HK-2 (cell line): ENCODE measurements at regions not wholly inside any gene's neighbourhood (a gene's known extent, or its start where the extent isn't known, plus 50 kb on each side); places are given as distances from the start of the nearest gene placed in this dataset.
"Not testable (repeated sequence)": the region's sequence is repeated elsewhere in the genome, so short reads cannot be mapped to it uniquely, and the experiment has no call there.

Source experiments
- DNase-seq: peaks from one replicate; pipeline ENCODE4 v3.0.0-alpha.2; 2018; ENCODE audit not compliant: unreplicated experiment

GRCh38 chr4:4032364-4032763 is 194.4 kb downstream of the OTOP1 start:
- not testable (repeated sequence) for DNase-seq

- DNase-seq = not testable (repeated sequence)
Measured at GRCh38 chr4:4032801-4033605, 193.7 kb downstream of the OTOP1 start.

DNA sequence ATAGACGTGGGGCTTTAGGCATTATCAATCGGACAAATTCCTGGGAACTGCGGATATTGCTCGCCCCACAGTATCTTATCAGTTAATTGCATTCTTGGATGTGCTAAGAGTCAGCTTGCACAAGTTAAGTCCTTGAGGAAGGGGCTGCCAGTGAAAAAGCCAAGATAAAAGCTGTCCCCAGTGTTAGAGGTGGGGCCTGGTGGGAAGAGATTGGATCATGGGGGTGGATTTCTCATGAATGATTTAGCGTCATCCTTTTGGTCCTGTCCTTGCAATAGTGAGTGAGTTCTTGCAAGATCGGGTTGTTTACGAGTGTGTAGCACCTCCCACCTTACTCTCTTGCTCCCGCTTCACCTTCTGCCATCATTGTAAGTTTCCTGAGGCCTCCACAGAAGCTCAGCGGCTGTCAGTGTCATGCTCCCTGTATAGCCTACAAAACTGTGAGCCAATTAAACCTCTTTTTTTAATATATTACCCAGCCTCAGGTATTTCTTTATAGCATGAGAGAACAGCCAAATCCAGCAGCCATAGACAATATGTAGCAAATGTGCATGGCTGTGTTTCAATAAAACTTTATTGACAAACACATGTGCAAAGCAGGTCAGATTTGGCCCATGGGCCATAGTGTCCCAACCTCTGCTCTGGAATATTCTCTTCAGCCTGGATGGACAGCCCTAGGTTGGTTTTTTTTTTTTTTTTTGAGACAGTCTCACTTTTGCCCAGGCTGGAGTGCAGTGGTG is 189.2 kb downstream of the OTOP1 start:
- DNase-seq = not testable (repeated sequence)

DNA sequence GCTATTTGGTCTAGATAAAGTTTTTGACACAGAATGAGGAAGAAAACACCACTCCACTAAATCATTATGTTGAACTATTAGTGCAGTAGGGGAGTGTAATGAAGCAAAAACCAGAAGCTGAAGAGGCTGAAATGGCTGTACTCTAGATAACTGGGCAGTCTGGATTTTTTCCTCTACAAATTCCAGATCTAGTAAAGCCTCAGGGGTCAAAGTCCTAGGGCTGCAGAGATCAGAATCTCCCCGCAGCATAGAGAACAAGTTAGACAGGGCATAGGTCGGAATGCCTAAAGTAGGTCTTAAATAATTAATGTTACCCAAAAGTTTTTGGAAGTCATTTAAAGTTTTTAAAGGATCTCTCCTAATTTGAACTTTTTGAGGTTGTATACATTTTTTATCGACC is 180.9 kb downstream of the OTOP1 start:
- DNase-seq = not testable (repeated sequence)

GRCh38 chr4:4046686-4047085 is 180.0 kb downstream of the OTOP1 start:
- DNase-seq = not testable (repeated sequence)

DNA sequence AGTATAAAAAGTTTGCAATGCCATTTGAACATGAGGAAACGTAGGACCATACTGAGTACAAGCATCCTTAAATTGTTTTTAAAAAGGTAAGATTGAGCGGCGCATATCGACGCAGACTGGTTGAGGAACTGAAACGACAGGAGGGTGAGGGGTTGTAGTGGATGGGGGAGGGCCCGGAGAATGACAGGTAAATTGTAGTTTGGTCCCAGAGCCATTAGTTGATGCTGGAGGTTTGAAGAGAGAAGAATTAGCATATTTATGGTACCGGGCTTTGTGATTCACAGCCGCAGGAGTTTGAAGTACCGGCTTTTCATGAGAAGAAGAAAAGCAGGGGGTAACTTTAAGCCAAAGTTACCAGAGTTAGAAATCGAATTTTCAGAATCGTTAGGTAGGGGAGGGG is 179.5 kb downstream of the OTOP1 start:
- DNase-seq = not testable (repeated sequence)

- not testable (repeated sequence) for DNase-seq
Measured at GRCh38 chr4:4048227-4048626, 178.5 kb downstream of the OTOP1 start.

DNA sequence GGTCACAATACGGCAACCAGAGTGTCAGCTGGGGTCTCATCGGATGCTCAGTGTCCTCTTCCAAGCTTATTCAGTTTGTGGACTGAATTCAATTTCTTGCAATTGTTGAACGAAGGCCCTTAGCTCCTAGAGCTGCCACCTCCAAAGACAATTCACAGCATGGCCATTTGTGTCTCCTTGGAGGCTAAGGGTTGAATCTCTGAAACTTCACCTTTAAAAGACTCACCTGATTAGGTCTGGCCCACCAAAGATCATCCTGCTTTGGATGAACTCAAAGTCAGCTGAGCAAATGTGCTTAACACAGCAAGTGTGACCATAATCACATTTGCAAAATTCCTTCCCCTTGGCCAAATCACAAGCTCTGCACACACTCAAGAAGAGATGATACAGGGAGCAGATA is 175.9 kb downstream of the OTOP1 start:
- not testable (repeated sequence) for DNase-seq

DNA sequence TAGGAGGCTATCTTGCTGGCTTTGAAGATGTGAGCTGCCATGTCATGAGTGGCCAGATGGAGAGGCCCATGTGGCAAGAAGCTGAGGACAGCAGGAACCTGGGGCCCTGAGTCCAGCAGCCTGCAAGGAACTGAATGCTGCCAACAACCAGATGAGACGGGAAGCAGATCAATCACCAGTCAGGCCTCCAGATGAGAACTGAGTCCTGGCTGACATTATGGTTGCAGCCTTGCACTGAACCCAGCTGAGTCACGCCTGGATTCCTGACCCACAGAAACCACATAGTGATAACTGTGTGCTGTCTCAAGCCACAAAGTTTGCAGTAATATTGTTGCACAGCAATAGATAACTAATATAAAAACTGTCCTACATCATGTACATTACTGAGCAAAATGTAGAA is 173.8 kb downstream of the OTOP1 start:
- DNase-seq = not testable (repeated sequence)

GRCh38 chr4:4057226-4057625 is 169.5 kb downstream of the OTOP1 start:
- DNase-seq = not testable (repeated sequence)

DNA sequence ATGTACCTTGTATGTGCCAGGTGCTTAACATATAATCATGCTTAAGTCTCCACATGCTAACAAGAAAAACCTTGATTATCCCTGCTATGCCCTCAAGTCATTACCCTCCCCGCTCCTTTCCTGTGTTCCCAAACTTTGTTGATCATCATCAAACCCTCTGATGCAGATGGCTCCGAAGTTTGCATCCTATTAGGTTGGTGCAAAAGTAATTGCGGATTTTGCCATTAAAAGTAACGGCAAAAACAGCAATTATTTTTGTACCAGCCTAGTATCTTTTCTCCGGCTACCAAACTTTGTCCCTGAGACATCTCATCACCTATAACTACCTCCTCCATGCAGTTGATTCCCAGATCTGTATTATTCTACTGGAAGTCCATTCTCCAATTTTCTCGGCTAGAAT is 142.6 kb downstream of the OTOP1 start:
- not testable (repeated sequence) for DNase-seq

DNA sequence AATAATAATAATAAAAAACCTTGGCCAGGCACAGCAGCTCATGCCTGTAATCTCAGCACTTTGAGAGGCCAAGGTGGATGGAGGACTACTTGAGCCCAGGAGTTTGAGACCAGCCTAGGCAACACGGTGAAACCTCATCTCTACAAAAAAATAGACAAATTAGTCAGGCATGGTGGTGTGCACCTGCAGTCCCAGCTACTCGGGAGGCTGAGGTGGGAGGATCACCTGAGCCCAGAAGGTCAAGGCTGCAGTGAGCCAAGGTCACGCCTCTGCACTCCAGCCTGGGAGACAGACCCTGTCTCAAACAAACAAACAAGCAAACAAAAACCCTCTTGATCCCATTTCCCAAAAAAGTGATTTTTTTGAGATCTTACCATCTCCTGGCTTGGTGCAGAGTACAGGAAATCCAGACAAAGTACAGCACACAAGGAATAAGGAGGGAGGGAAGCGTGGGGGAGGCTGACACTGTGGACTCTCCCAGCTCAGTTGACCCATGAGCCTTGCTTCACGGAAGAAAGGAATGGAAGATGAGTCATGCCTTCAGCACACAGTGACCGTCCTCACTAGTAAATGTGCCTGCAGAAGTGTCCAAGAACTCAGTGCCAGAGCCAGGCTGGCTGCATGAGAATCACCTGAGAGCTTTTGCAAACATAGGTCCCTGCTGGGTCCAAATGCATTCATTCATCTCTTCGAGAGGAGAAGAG is 136.9 kb downstream of the OTOP1 start:
- not testable (repeated sequence) for DNase-seq

DNA sequence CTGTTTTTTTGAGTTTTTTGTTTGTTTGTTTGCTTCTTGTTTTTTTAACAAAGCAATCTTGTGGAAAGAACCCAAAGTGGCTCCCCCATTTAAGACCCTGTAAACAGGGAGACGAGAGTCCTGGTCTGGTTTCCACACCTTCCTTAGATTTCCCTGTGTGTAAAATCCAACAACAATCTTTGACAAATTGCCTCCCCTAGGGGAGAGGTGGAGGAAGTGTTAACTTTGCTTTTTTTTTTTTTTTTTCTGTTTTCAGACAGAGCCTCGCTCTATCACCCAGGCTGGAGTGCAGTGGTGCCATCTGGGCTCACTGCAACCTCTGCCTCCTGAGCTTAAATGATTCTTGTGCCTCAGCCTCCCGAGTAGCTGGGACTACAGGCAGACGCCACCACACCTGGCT is 136.0 kb downstream of the OTOP1 start:
- DNase-seq = not testable (repeated sequence)

DNA sequence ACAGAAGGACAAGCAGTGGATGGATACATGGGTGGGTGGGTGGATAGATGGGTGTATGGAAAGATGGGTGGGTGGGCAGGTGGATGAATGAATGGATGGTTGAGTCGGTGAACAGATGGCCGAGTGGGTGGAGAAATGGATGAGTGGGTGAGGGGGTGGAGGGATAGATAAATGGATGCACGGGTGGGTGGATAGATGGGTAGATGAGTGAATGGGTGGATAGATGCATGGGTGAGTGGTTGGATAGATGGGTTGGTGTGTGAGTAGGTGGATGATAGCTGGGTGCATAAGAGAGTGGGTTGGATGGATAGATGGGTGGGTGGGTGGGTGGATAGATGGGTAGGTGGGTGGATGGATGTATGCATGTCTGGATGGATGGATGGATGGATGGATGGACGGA is 134.6 kb downstream of the OTOP1 start:
- DNase-seq = not testable (repeated sequence)

- not testable (repeated sequence) for DNase-seq
Measured at GRCh38 chr4:4099610-4100009, 127.1 kb downstream of the OTOP1 start.

- not testable (repeated sequence) for DNase-seq
Measured at GRCh38 chr4:4106923-4107322, 119.8 kb downstream of the OTOP1 start.

DNA sequence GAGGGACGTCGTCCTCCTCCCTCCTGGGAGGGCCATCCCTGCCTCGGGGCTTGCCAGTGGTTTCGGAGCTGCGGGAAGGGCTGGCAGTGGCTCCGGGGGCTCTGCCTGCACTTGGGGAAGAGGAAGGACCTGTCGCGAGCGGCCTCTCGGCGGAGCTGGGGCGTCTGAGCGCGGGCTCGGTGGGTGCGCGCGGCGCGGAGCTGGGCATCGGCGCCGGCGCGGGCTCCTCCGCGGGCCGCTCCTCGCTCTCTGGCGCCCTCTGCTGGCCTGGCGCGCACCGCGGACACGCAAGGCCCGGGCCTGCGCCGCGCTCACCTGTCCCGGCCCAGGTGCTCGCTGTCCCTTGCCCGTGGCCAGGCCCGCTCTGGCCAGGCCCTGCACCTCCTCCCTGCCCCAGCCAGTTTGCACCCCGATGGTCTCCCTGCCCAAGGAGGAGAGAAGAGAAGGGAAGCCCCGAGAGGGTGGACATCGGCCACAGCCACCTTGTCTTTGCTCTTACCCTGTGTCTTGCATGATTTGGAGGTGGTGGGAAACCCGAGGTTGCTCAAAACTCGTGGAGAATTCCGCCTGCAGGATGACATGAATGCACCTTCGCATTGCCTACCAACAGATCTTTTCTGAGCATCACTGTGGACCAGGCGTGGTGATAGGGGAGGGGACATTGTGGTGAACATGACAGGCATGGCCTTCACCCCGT is 119.2 kb downstream of the OTOP1 start:
- peak; percentile 70 for DNase-seq

DNA sequence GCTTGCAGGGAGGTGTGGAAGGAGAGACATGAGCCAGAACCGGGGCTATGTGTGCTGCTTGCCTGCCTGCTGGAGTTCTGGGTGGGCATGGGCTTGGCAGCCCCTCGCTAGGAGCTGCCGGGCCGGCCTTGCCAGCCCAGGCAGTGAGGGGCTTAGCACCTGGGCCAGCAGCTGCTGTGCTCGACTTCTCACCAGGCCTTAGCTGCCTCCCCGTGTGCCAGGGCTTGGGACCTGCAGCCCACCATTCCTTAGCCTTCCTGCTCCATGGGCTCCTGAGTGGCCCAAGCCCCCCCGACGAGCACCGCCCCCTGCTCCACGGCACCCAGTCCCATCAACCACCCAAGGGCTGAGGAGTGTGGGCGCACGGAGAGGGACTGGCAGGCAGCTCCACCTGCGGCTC is 111.3 kb downstream of the OTOP1 start:
- not testable (repeated sequence) for DNase-seq

- not testable (repeated sequence) for DNase-seq
Measured at GRCh38 chr4:4116901-4117300, 109.8 kb downstream of the OTOP1 start.

DNA sequence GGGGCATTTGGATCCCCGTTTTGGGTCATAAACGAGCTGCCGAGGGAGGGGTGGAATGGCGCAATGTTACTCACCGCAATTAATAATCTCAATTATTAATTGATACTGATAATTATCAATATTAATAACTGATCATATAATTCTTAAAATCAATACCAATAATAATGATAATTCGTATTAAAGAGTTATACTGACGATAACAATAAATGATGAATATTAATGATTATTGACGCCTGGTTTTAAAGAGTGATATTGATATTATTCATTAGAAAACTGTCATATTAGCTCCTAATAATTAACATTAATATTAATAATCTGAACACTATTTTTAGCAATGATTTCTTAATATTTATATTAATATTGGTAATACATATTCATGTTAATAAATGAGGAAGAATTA is 92.4 kb downstream of the OTOP1 start:
- not testable (repeated sequence) for DNase-seq

DNA sequence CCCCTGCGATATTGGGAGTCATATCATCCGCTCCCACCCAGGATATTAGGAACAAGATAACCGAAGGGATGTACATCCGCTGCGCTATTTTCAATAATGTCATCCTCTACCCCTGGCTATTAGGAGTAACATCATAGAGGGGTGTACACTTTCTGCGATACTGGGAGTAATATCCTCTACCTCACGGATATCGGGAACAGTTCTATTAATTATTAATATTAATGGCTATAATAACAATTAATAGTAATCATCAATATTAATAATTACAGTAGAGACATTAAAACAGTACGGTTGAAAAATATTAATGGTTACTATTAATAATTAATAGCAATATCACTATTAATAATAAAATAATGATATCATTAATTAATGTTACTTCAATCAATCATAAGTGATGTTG is 90.1 kb downstream of the OTOP1 start:
- DNase-seq = not testable (repeated sequence)
